GM12878 (cell line): ENCODE measurements at regions not wholly inside any gene's neighbourhood (a gene's known extent, or its start where the extent isn't known, plus 50 kb on each side); places are given as distances from the start of the nearest gene placed in this dataset.

ENCODE experiments used
- ATAC-seq: fragments of 200-7000 bp; cut with Tn5 transposase; 3 replicates; pipeline ENCODE4 v1.9.1; 2020; ENCODE audit warnings: mild to moderate bottlenecking, moderate library complexity
- BruUV-seq: library from RNA; stranded (reverse); fragments of 400-500 nt; replicated peaks from 2 replicates; lab custom pipeline; 2021; lab: Mats Ljungman, UMichigan
- CTCF ChIA-PET: fragments of 300-600 bp; sonication (Branson Sonifier 250); formaldehyde crosslinking; extraction: SDS; loops from one replicate; lab custom pipeline; 2021; ENCODE audit warnings: inconsistent platforms; lab: Yijun Ruan, JAX
- POLR2A ChIA-PET: fragments of 350-600 bp; formaldehyde crosslinking; extraction: SDS; loops from one replicate; lab custom pipeline; 2021; ENCODE audit warnings: inconsistent platforms; lab: Charles Lee
- RAD21 ChIA-PET: fragments of 300-600 bp; sonication (Branson Sonifier 250); formaldehyde crosslinking; loops from one replicate; lab custom pipeline; 2023; ENCODE audit warnings: antibody characterized with exemption; ENCODE audit not compliant: unreplicated experiment; lab: Charles Lee
- SMC1A ChIA-PET: fragments of 300-600 bp; sonication (Branson Sonifier 250); formaldehyde crosslinking; loops from one replicate; lab custom pipeline; 2023; ENCODE audit not compliant: unreplicated experiment, uncharacterized antibody; lab: Charles Lee
- DNase-seq: peaks from one replicate; pipeline ENCODE4 v3.0.0-alpha.2; 2011; ENCODE audit warnings: low read depth, low spot score
- FAIRE-seq: peaks from 3 replicates; lab custom pipeline; 2011; peaks lifted over from hg19 to GRCh38; lab: Jason Lieb, UNC
- H2AFZ ChIP-seq: 2 replicates; pipeline ENCODE4 v1.6.0; 2011; ENCODE audit warnings: low read depth, low read length, control low read depth; ENCODE audit not compliant: control insufficient read depth
- H3K27ac ChIP-seq: 2 replicates; pipeline ENCODE4 v1.5.1; 2011; ENCODE audit warnings: control low read depth; ENCODE audit not compliant: control insufficient read depth, insufficient read depth
- H3K27me3 ChIP-seq, 2 experiments: replicated peaks in 1 of 2; 2 replicates each; pipeline versions ENCODE4 v1.6.0 to v1.6.1; 2011; ENCODE audit warnings: low read length in 1 of 2; ENCODE audit not compliant: control insufficient read depth in 2 of 2, insufficient read depth in 2 of 2
- H3K36me3 ChIP-seq, 2 experiments: 2 replicates each; pipeline ENCODE4 v1.5.1; 2011; ENCODE audit warnings: low read length in 1 of 2; ENCODE audit not compliant: control insufficient read depth in 2 of 2, insufficient read depth in 2 of 2
- H3K4me1 ChIP-seq: 2 replicates; pipeline ENCODE4 v1.6.1; 2011; ENCODE audit warnings: mild to moderate bottlenecking, low read length, moderate library complexity, mixed read lengths; ENCODE audit not compliant: control insufficient read depth, insufficient read depth
- H3K4me2 ChIP-seq: 2 replicates; pipeline ENCODE4 v1.6.0; 2011; ENCODE audit warnings: control low read depth; ENCODE audit not compliant: control insufficient read depth, insufficient read depth
- H3K4me3 ChIP-seq: fragments of 200-600 bp; sonication (generic); 2 replicates; pipeline ENCODE4 v1.5.1; 2016
- H3K79me2 ChIP-seq: 2 replicates; pipeline ENCODE4 v1.6.0; 2011; ENCODE audit warnings: low read length; ENCODE audit not compliant: control insufficient read depth, insufficient read depth
- H3K9ac ChIP-seq: 2 replicates; pipeline ENCODE4 v1.8.0; 2011; ENCODE audit warnings: low read length, control low read depth, mixed read lengths; ENCODE audit not compliant: control insufficient read depth, insufficient read depth
- H3K9me3 ChIP-seq: replicated peaks from 3 replicates; pipeline ENCODE4 v1.5.1; 2011; ENCODE audit warnings: mild to moderate bottlenecking, low read length; ENCODE audit not compliant: control insufficient read depth, insufficient read depth
- H4K20me1 ChIP-seq: 2 replicates; pipeline ENCODE4 v1.6.0; 2011; ENCODE audit not compliant: control insufficient read depth, insufficient read depth
- BRCA1 ChIP-seq: IDR thresholded peaks from 2 replicates; pipeline ENCODE4 v1.6.1; 2011; ENCODE audit warnings: low read depth, low read length, improper control_type of control experiment
- CREB1 ChIP-seq: IDR thresholded peaks from 2 replicates; pipeline ENCODE4 v1.6.1; 2012; ENCODE audit warnings: low read depth, mild to moderate bottlenecking, inconsistent platforms
- EGR1 ChIP-seq, 2 experiments: IDR thresholded peaks; 1 replicate in 1 of 2; 2 replicates in 1 of 2; pipeline ENCODE4 v1.6.1; 2011 to 2012; ENCODE audit warnings: low read depth in 2 of 2, low read length in 2 of 2, borderline replicate concordance in 1 of 2, mild to moderate bottlenecking in 1 of 2, moderate library complexity in 1 of 2
- FOS ChIP-seq: IDR thresholded peaks from 3 replicates; pipeline ENCODE4 v1.6.1; 2011; ENCODE audit warnings: borderline replicate concordance; ENCODE audit not compliant: insufficient read length; ENCODE audit errors: extremely low read depth
- HDGF ChIP-seq: fragments of 450-650 bp; IDR thresholded peaks from 2 replicates; pipeline ENCODE4 v1.6.1; 2016; ENCODE audit warnings: antibody characterized with exemption
- IKZF2 ChIP-seq, 2 experiments: fragments of 450-650 bp; IDR thresholded peaks; 2 replicates each; pipeline ENCODE4 v1.6.1; 2017; ENCODE audit warnings: mild to moderate bottlenecking in 2 of 2, moderate library complexity in 2 of 2
- IRF4 ChIP-seq: IDR thresholded peaks from 2 replicates; pipeline ENCODE4 v1.6.1; 2011; ENCODE audit warnings: low read depth, low read length
- JUNB ChIP-seq: IDR thresholded peaks from 2 replicates; pipeline ENCODE4 v1.6.1; 2016; ENCODE audit warnings: antibody characterized with exemption, mild to moderate bottlenecking
- PAX8 ChIP-seq: fragments of 450-650 bp; IDR thresholded peaks from 2 replicates; pipeline ENCODE4 v1.6.1; 2017; ENCODE audit warnings: mild to moderate bottlenecking, moderate library complexity
- RAD51 ChIP-seq: fragments of 450-650 bp; IDR thresholded peaks from 2 replicates; pipeline ENCODE4 v1.6.1; 2016; ENCODE audit warnings: moderate library complexity, mild to moderate bottlenecking, inconsistent platforms
- RCOR1 ChIP-seq: conservative IDR thresholded peaks from 2 replicates; pipeline ENCODE4 v1.6.1; 2012; ENCODE audit warnings: low read depth, low read length, improper control_type of control experiment
- RFX5 ChIP-seq: IDR thresholded peaks from 2 replicates; pipeline ENCODE4 v1.6.1; 2011; ENCODE audit warnings: low read depth, low read length, improper control_type of control experiment
- SIX5 ChIP-seq: IDR thresholded peaks from 2 replicates; pipeline ENCODE4 v1.6.1; 2011; ENCODE audit warnings: mild to moderate bottlenecking, low read depth, low read length, moderate library complexity; ENCODE audit not compliant: severe bottlenecking
- STAT1 ChIP-seq: fragments of 450-650 bp; conservative IDR thresholded peaks from 2 replicates; pipeline ENCODE4 v1.6.1; 2014; ENCODE audit warnings: antibody characterized with exemption, mild to moderate bottlenecking
- WRNIP1 ChIP-seq: IDR thresholded peaks from 2 replicates; pipeline ENCODE4 v1.6.1; 2011; ENCODE audit warnings: low read depth, low read length, improper control_type of control experiment, borderline replicate concordance
- ZNF622 ChIP-seq: fragments of 450-650 bp; IDR thresholded peaks from 2 replicates; pipeline ENCODE4 v1.6.1; 2017; ENCODE audit warnings: mild to moderate bottlenecking, inconsistent platforms
- WGBS: methylation state at CpG from one replicate; pipeline ENCODE4 v1.1.6; 2016; ENCODE audit warnings: low lambda C conversion rate; ENCODE audit not compliant: insufficient replicate concordance, insufficient coverage; ENCODE audit errors: missing lambda C conversion rate; 5-methylcytosine and 5-hydroxymethylcytosine counted together
- in situ Hi-C: fragments of 300-500 bp; cut with MboI; formaldehyde crosslinking; loops from 9 replicates; pipeline ENCODE4 v1.14.3; 2018; ENCODE audit warnings: mixed read lengths
- intact Hi-C: fragments of 100-400 bp; cut with micrococcal nuclease; formaldehyde crosslinking; loops from one replicate; pipeline ENCODE4 v1.14.2; 2022; ENCODE audit not compliant: unreplicated experiment
- TF ChIP-seq, protein P1 (sequence below): IDR thresholded peaks from 2 replicates; pipeline ENCODE4 v1.6.1; 2012; ENCODE audit warnings: low read depth, low read length, improper control_type of control experiment
- TF ChIP-seq, protein P2 (sequence below): fragments of 450-650 bp; IDR thresholded peaks from 2 replicates; pipeline ENCODE4 v1.6.1; 2017; ENCODE audit warnings: mild to moderate bottlenecking
- TF ChIP-seq, protein P3 (sequence below): IDR thresholded peaks from 2 replicates; pipeline ENCODE4 v1.6.1; 2011; ENCODE audit warnings: borderline replicate concordance, low read depth, mild to moderate bottlenecking, moderate library complexity, mixed read lengths, low read length; ENCODE audit not compliant: insufficient read depth; ENCODE audit errors: extremely low read length

DNA sequence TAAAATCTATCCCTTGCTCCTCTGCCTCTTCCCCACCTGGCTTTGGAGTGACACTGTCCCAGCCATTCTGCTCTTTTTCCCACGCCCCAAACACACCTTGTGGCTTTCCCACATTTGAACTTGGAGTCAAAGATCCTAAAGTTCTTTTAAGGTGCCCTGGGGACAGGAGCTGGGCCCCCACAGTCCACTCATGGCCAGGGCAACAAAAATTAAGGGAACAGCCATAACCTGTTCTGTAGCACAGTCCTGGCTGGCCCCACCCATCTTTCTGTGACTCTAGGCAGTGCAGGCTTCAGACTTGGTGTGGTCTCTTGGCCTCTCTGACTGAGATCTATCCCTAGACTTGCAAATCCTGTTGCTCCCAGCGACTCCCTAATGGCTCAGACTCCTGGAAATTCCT is 143.0 kb upstream of the MAGI3 start (continued):
- no peak for TF ChIP-seq IRF4
- TF ChIP-seq STAT1, result no peak
- no peak for TF ChIP-seq WRNIP1
- TF ChIP-seq ZNF622, result no peak
- no peak for TF ChIP-seq CREB1
- TF ChIP-seq, protein P1, sequence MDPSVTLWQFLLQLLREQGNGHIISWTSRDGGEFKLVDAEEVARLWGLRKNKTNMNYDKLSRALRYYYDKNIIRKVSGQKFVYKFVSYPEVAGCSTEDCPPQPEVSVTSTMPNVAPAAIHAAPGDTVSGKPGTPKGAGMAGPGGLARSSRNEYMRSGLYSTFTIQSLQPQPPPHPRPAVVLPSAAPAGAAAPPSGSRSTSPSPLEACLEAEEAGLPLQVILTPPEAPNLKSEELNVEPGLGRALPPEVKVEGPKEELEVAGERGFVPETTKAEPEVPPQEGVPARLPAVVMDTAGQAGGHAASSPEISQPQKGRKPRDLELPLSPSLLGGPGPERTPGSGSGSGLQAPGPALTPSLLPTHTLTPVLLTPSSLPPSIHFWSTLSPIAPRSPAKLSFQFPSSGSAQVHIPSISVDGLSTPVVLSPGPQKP, result no peak
- no peak for TF ChIP-seq RCOR1
- TF ChIP-seq IKZF2 (IDR thresholded peaks at IDR 0.05), result no peak
- TF ChIP-seq, all 136 proteins: peak for 0

DNA sequence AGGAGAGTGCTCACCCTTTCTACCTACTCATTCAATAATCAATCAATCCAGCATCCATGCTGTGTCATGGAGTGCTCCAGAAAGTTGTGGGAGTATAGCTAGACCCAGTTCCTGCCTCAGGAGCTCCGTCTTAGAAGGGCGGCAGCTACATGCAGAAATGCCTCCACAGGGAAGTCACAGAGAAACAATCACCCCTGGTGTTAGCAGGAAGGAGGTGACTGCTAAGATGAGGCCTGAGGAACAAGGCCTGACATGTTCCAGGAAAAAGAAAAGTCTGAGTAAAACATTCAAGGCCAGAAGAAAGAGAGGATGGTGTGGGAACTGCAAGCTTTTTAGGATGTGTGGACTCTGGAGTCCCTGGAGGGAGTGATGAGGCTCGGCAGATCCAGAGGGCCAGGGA is 142.5 kb upstream of the MAGI3 start:
- DNase-seq (no peak), ATAC-seq (no peak), FAIRE-seq (no peak)
- intact Hi-C loops (no loop called here), in situ Hi-C loops (no loop called here)
- WGBS, result 53% methylated on average over 3 of the region's 3 CpGs
- CTCF ChIA-PET, result no interaction called here
- H4K20me1 ChIP-seq, result no peaks in the 10 kb centered on the region
- H3K9ac ChIP-seq, result no peak overlapping the region
- H3K36me3 ChIP-seq, result no peaks in the 10 kb centered on the region
- SMC1A ChIA-PET, result interaction anchor here (0.6 to 1.0 kb wide), 2 partner anchors 10 to 25 kb away, joined by 3 read pairs; no protein-coding TSS in a partner anchor
- H3K4me1 ChIP-seq, result no peaks in the 10 kb centered on the region
- no peak overlapping the region for H3K27ac ChIP-seq
- RAD21 ChIA-PET, result interaction anchor here (0.6 kb wide), 1 partner anchor 118 kb away, joined by 5 read pairs; no protein-coding TSS in a partner anchor
- POLR2A ChIA-PET, result no interaction called here
- H3K27me3 ChIP-seq, result no peaks in the 10 kb centered on the region
- H3K4me2 ChIP-seq, result no peak overlapping the region
- no TSS peak for BruUV-seq
- no peak overlapping the region for H2AFZ ChIP-seq
- H3K4me3 ChIP-seq, result no peak overlapping the region
- no peaks in the 10 kb centered on the region for H3K9me3 ChIP-seq
- no peaks in the 10 kb centered on the region for H3K79me2 ChIP-seq
- TF ChIP-seq RAD51 (no peak), RFX5 (no peak), FOS (no peak), BRCA1 (no peak), IRF4 (no peak), SIX5 (no peak), PAX8 (no peak), HDGF (no peak), JUNB (no peak), EGR1 (IDR thresholded peaks at IDR 0.05; ENCODE audit: borderline replicate concordance in 1 of 2, low read depth in 2 of 2, low read length in 2 of 2) (no peak)
- TF ChIP-seq, protein P2, sequence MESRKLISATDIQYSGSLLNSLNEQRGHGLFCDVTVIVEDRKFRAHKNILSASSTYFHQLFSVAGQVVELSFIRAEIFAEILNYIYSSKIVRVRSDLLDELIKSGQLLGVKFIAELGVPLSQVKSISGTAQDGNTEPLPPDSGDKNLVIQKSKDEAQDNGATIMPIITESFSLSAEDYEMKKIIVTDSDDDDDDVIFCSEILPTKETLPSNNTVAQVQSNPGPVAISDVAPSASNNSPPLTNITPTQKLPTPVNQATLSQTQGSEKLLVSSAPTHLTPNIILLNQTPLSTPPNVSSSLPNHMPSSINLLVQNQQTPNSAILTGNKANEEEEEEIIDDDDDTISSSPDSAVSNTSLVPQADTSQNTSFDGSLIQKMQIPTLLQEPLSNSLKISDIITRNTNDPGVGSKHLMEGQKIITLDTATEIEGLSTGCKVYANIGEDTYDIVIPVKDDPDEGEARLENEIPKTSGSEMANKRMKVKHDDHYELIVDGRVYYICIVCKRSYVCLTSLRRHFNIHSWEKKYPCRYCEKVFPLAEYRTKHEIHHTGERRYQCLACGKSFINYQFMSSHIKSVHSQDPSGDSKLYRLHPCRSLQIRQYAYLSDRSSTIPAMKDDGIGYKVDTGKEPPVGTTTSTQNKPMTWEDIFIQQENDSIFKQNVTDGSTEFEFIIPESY, result no peak
- TF ChIP-seq, protein P3, sequence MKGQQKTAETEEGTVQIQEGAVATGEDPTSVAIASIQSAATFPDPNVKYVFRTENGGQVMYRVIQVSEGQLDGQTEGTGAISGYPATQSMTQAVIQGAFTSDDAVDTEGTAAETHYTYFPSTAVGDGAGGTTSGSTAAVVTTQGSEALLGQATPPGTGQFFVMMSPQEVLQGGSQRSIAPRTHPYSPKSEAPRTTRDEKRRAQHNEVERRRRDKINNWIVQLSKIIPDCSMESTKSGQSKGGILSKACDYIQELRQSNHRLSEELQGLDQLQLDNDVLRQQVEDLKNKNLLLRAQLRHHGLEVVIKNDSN, result no peak
